Stomach (tissue), 8 donors: ENCODE measurements at regions not wholly inside any gene's neighbourhood (a gene's known extent, or its start where the extent isn't known, plus 50 kb on each side); places are given as distances from the start of the nearest gene placed in this dataset.
A peak's percentile ranks its signal among the peaks of the same experiment; 100 is the strongest.

Experiments used
- DNase-seq, 2 donors: peaks; one replicate each; pipeline versions ENCODE4 v3.0.0 to v3.0.0-alpha.2; 2013 to 2019
- H3K27ac ChIP-seq, 5 donors: fragments of 200-600 bp in 4 of 5; sonication (generic) in 4 of 5; one replicate each; pipeline ENCODE4 v1.5.1; 2013 to 2019; ENCODE audit warnings: mild to moderate bottlenecking in 1 of 5, moderate library complexity in 1 of 5
- H3K27me3 ChIP-seq, 3 donors: fragments of 200-600 bp; sonication (generic); one replicate each; pipeline ENCODE4 v1.5.1; 2017 to 2019; ENCODE audit warnings: mixed run types in 1 of 3
- H3K36me3 ChIP-seq, 4 donors: fragments of 200-600 bp; sonication (generic); 1 replicate in 3 of 4; 2 replicates in 1 of 4; pipeline ENCODE4 v1.5.1; 2016 to 2019
- H3K4me1 ChIP-seq, 4 donors: fragments of 200-600 bp; sonication (generic); one replicate each; pipeline ENCODE4 v1.5.1; 2016 to 2019
- H3K4me3 ChIP-seq, 4 donors: fragments of 200-600 bp; sonication (generic) in 3 of 4; one replicate each; pipeline ENCODE4 v1.5.1; 2016 to 2019; ENCODE audit warnings: mild to moderate bottlenecking in 1 of 4
- H3K9me3 ChIP-seq, 4 donors: fragments of 200-600 bp; sonication (generic); one replicate each; pipeline ENCODE4 v1.5.1; 2016 to 2019
- EP300 ChIP-seq: sonication (generic); formaldehyde crosslinking; IDR thresholded peaks from one replicate; pipeline ENCODE4 v1.6.1; 2017; ENCODE audit warnings: antibody characterized with exemption
- POLR2A ChIP-seq, 4 donors: fragments of 450-650 bp; IDR thresholded peaks; one replicate each; pipeline ENCODE4 v1.6.1; 2016; ENCODE audit warnings: antibody characterized with exemption in 4 of 4, control low read depth in 2 of 4, mild to moderate bottlenecking in 1 of 4, moderate library complexity in 1 of 4
- POLR2AphosphoS5 ChIP-seq, 3 donors: sonication (generic); formaldehyde crosslinking; IDR thresholded peaks; one replicate each; pipeline ENCODE4 v1.6.1; 2016; ENCODE audit warnings: antibody characterized with exemption in 3 of 3
- WGBS, 5 donors: extraction: QIAGEN DNeasy Blood & Tissue Kit in 3 of 5; methylation state at CpG; one replicate each; pipeline versions ENCODE4 v1.1.5 to v1.1.7; 2013 to 2018; 5-methylcytosine and 5-hydroxymethylcytosine counted together
- intact Hi-C: fragments of 100-400 bp; cut with DNase I; formaldehyde crosslinking; loops from one replicate; pipeline ENCODE4 v1.15.1; 2023; ENCODE audit warnings: low total_unique reads
- TF ChIP-seq, protein P1 (sequence below), 7 experiments: fragments of 450-650 bp in 4 of 7; fragments of 200-600 bp in 3 of 7; sonication (generic) in 3 of 7; IDR thresholded peaks; one replicate each; pipeline ENCODE4 v1.5.1; 2016 to 2019; ENCODE audit warnings: antibody characterized with exemption in 7 of 7, control low read depth in 2 of 7, mild to moderate bottlenecking in 1 of 7
- donor health status: healthy with polysubstance abuse.
- donor health status: Bipolar disorder and iron deficiency.
- donor health status: healthy.

GRCh38 chr4:121485190-121485804 is 104.5 kb upstream of the QRFPR start:
- intact Hi-C loops, result no loop called here
- DNase-seq, result no peak
- TF ChIP-seq, protein P1, sequence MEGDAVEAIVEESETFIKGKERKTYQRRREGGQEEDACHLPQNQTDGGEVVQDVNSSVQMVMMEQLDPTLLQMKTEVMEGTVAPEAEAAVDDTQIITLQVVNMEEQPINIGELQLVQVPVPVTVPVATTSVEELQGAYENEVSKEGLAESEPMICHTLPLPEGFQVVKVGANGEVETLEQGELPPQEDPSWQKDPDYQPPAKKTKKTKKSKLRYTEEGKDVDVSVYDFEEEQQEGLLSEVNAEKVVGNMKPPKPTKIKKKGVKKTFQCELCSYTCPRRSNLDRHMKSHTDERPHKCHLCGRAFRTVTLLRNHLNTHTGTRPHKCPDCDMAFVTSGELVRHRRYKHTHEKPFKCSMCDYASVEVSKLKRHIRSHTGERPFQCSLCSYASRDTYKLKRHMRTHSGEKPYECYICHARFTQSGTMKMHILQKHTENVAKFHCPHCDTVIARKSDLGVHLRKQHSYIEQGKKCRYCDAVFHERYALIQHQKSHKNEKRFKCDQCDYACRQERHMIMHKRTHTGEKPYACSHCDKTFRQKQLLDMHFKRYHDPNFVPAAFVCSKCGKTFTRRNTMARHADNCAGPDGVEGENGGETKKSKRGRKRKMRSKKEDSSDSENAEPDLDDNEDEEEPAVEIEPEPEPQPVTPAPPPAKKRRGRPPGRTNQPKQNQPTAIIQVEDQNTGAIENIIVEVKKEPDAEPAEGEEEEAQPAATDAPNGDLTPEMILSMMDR (IDR thresholded peaks at IDR 0.05), result no peak
- TF ChIP-seq POLR2A (IDR thresholded peaks at IDR 0.05), result no peak
- no peak for TF ChIP-seq EP300
- TF ChIP-seq POLR2AphosphoS5 (IDR thresholded peaks at IDR 0.05), result no peak
- Histone ChIP-seq H3K4me1 (no peaks in the 10 kb centered on the region), H3K27me3 (no peaks in the 10 kb centered on the region), H3K4me3 (no peak overlapping the region), H3K9me3 (no peaks in the 10 kb centered on the region), H3K27ac (no peak overlapping the region), H3K36me3 (no peaks in the 10 kb centered on the region)
- 70 to 94% (median 90%) methylated on average over 4 of the region's 4 CpGs for WGBS, 5 donors

- intact Hi-C loops, result no loop called here
- no peaks in the 10 kb centered on the region for H3K27me3 ChIP-seq
- DNase-seq, result peak; percentile 40 to 45
- H3K27ac ChIP-seq, result no peak overlapping the region
- H3K4me3 ChIP-seq, result no peak overlapping the region
- no peaks in the 10 kb centered on the region for H3K4me1 ChIP-seq
- no peaks in the 10 kb centered on the region for H3K9me3 ChIP-seq
- H3K36me3 ChIP-seq, result no peaks in the 10 kb centered on the region
- WGBS, 5 donors, result 0 to 9% (median 2%) methylated on average over 1 of the region's 1 CpG
- TF ChIP-seq, protein P1 (IDR thresholded peaks at IDR 0.05), result peak in 5 of 7 experiments; percentile 37 to 60 (median 47)
- TF ChIP-seq POLR2AphosphoS5 (IDR thresholded peaks at IDR 0.05), result no peak
Observed at GRCh38 chr4:121484633-121485032, 103.8 kb upstream of the QRFPR start.

- Histone ChIP-seq H3K9me3 (no peaks in the 10 kb centered on the region), H3K4me3 (no peak overlapping the region), H3K36me3 (no peaks in the 10 kb centered on the region), H3K4me1 (no peaks in the 10 kb centered on the region), H3K27me3 (no peaks in the 10 kb centered on the region), H3K27ac (no peak overlapping the region)
- WGBS, 5 donors, result 25 to 49% (median 42%) methylated on average over 1 of the region's 1 CpG
- intact Hi-C loops, result no loop called here
- TF ChIP-seq EP300 (no peak), POLR2AphosphoS5 (IDR thresholded peaks at IDR 0.05) (no peak), POLR2A (IDR thresholded peaks at IDR 0.05) (no peak)
- TF ChIP-seq, protein P1 (IDR thresholded peaks at IDR 0.05), result no peak
- DNase-seq, result no peak
Observed at GRCh38 chr4:121479808-121480207, 99.0 kb upstream of the QRFPR start.

- DNase-seq, result no peak
- no peaks in the 10 kb centered on the region for H3K4me1 ChIP-seq
- no peaks in the 10 kb centered on the region for H3K36me3 ChIP-seq
- H3K9me3 ChIP-seq, result no peaks in the 10 kb centered on the region
- H3K27ac ChIP-seq, result no peak overlapping the region
- no peak for TF ChIP-seq POLR2AphosphoS5 (IDR thresholded peaks at IDR 0.05)
- TF ChIP-seq, protein P1 (IDR thresholded peaks at IDR 0.05), result no peak
- no peak for TF ChIP-seq POLR2A (IDR thresholded peaks at IDR 0.05)
- TF ChIP-seq EP300, result no peak
- intact Hi-C loops, result no loop called here
- 67 to 75% (median 69%) methylated on average over 2 of the region's 2 CpGs for WGBS, 5 donors
- H3K4me3 ChIP-seq, result no peak overlapping the region
- H3K27me3 ChIP-seq, result no peaks in the 10 kb centered on the region
Observed at GRCh38 chr4:121477480-121477879, 96.7 kb upstream of the QRFPR start.
